ENCODE measurements at regions not wholly inside any gene's neighbourhood (a gene's known extent, or its start where the extent isn't known, plus 50 kb on each side); places are given as distances from the start of the nearest gene placed in this dataset.

DNA sequence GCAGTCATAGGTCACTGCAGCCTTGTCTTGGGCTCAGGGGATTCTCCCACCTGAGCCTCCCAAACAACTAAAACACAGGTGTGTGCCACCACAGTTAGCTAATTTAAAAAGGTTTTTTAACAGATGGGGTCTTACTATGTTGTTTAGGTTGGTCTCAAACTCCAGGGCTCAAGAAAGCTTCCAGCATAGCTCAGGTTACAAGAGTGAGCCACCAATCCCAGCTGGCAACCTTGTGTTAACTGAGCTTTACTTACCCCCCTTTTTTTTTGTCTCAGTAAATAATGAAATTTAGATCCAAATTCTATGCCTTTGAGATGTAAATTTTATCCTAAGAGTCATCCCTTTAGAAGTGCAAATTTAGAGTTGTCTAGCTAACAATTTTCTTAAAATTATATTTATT, 103.9 kb upstream of the OLFM3 start:
- no peak for DNase-seq (ENCODE audit: insufficient read length, low spot score, missing footprints)
- H4K20me1 ChIP-seq (ENCODE audit: insufficient read depth, low read length), result no peaks in the 10 kb centered on the region
- H3K4me1 ChIP-seq (ENCODE audit: insufficient read depth, low read length), result no peaks in the 10 kb centered on the region
- H3K4me2 ChIP-seq (ENCODE audit: insufficient read depth, low read length), result no peak overlapping the region
- H3K36me3 ChIP-seq (ENCODE audit: insufficient read depth, low read length), result no peaks in the 10 kb centered on the region
- H3K27me3 ChIP-seq (ENCODE audit: insufficient read depth, low read length), result no peaks in the 10 kb centered on the region
- H2AFZ ChIP-seq (ENCODE audit: low read length), result no peak overlapping the region
- H3K27ac ChIP-seq (ENCODE audit: low read depth, low read length), result no peak overlapping the region
- no peaks in the 10 kb centered on the region for H3K9me3 ChIP-seq (ENCODE audit: low read depth, low read length)
- H3K4me3 ChIP-seq (ENCODE audit: insufficient read depth, low read length), result no peak overlapping the region
- H3K79me2 ChIP-seq (ENCODE audit: insufficient read depth, low read length), result no peaks in the 10 kb centered on the region
- TF ChIP-seq, protein P1, sequence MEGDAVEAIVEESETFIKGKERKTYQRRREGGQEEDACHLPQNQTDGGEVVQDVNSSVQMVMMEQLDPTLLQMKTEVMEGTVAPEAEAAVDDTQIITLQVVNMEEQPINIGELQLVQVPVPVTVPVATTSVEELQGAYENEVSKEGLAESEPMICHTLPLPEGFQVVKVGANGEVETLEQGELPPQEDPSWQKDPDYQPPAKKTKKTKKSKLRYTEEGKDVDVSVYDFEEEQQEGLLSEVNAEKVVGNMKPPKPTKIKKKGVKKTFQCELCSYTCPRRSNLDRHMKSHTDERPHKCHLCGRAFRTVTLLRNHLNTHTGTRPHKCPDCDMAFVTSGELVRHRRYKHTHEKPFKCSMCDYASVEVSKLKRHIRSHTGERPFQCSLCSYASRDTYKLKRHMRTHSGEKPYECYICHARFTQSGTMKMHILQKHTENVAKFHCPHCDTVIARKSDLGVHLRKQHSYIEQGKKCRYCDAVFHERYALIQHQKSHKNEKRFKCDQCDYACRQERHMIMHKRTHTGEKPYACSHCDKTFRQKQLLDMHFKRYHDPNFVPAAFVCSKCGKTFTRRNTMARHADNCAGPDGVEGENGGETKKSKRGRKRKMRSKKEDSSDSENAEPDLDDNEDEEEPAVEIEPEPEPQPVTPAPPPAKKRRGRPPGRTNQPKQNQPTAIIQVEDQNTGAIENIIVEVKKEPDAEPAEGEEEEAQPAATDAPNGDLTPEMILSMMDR (IDR thresholded peaks at IDR 0.05; ENCODE audit: extremely low read depth, low read depth, low read length), result no peak

DNA sequence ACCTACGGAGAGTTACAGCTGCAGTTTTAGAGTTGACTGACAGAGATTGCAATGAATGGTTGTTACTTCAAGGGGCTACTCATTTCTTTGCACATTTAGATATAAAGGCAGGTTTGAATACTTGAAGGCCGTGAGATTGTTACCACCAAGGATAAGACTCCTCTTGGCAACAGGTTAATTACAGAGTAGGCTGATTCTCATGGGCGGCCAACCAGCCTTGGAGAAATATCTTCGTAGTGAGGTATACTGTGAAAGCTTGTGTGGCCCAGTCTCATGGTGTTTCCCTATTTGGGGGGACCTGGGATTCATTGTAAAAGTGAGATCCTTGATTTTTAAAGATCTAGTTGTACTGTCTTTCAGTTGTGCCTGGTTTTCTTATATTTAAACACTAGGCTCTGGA, 103.2 kb upstream of the OLFM3 start:
- Histone ChIP-seq H3K4me1 (ENCODE audit: insufficient read depth, low read length) (no peaks in the 10 kb centered on the region), H3K36me3 (ENCODE audit: insufficient read depth, low read length) (no peaks in the 10 kb centered on the region), H3K27ac (ENCODE audit: low read depth, low read length) (no peak overlapping the region), H4K20me1 (ENCODE audit: insufficient read depth, low read length) (no peaks in the 10 kb centered on the region), H3K4me2 (ENCODE audit: insufficient read depth, low read length) (no peak overlapping the region), H3K4me3 (ENCODE audit: insufficient read depth, low read length) (no peak overlapping the region), H3K79me2 (ENCODE audit: insufficient read depth, low read length) (no peaks in the 10 kb centered on the region), H3K27me3 (ENCODE audit: insufficient read depth, low read length) (no peaks in the 10 kb centered on the region), H3K9me3 (ENCODE audit: low read depth, low read length) (no peaks in the 10 kb centered on the region), H2AFZ (ENCODE audit: low read length) (no peak overlapping the region)
- DNase-seq (ENCODE audit: insufficient read length, low spot score, missing footprints), result no peak
- TF ChIP-seq, protein P1 (IDR thresholded peaks at IDR 0.05; ENCODE audit: extremely low read depth, low read depth, low read length), result no peak

DNA sequence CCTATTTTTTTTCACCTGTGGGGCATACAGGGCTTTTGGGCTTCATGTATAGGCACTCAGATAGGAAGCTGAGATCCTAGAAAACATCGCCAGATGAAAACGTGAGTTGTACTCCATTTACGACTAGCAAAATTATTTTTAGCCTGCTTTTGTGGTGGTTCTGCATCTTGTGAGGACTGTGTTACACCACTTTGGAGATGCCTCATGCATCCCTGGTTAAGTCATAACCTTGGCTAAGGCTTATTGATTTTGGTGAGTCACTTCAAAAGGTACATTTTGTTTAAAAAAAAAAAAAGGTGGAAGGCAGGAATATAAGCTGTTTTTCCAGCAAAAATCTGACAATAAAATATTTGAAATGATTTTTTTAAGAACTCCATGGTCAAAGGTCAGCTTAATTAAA, 101.8 kb upstream of the OLFM3 start:
- H3K9me3 ChIP-seq (ENCODE audit: low read depth, low read length), result no peaks in the 10 kb centered on the region
- no peak overlapping the region for H2AFZ ChIP-seq (ENCODE audit: low read length)
- no peak overlapping the region for H3K27ac ChIP-seq (ENCODE audit: low read depth, low read length)
- no peaks in the 10 kb centered on the region for H3K79me2 ChIP-seq (ENCODE audit: insufficient read depth, low read length)
- no peaks in the 10 kb centered on the region for H4K20me1 ChIP-seq (ENCODE audit: insufficient read depth, low read length)
- no peak overlapping the region for H3K4me2 ChIP-seq (ENCODE audit: insufficient read depth, low read length)
- no peaks in the 10 kb centered on the region for H3K4me1 ChIP-seq (ENCODE audit: insufficient read depth, low read length)
- no peaks in the 10 kb centered on the region for H3K36me3 ChIP-seq (ENCODE audit: insufficient read depth, low read length)
- TF ChIP-seq, protein P1 (IDR thresholded peaks at IDR 0.05; ENCODE audit: extremely low read depth, low read depth, low read length), result no peak
- H3K4me3 ChIP-seq (ENCODE audit: insufficient read depth, low read length), result no peak overlapping the region
- H3K27me3 ChIP-seq (ENCODE audit: insufficient read depth, low read length), result no peaks in the 10 kb centered on the region
- DNase-seq (ENCODE audit: insufficient read length, low spot score, missing footprints), result no peak

DNA sequence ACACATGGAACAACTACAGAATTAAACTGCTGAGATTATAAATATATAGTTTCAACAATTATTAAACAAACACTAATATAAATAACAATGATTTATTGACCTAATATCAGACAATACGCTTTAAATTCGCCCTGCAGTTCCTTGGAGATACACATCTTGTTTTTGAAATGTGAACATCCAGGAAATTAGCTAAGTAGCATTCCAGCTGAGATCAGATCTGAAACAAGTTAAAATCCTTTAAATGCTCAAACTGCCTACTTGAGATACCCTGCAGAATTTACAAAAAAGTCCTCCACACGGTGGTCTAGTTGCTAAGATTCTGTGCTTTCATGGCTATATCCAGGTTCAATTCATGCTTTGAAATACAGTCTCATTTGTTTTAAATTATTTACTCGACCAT, 101.4 kb upstream of the OLFM3 start:
- H3K36me3 ChIP-seq (ENCODE audit: insufficient read depth, low read length), result no peaks in the 10 kb centered on the region
- H3K4me1 ChIP-seq (ENCODE audit: insufficient read depth, low read length), result no peaks in the 10 kb centered on the region
- H2AFZ ChIP-seq (ENCODE audit: low read length), result no peak overlapping the region
- no peaks in the 10 kb centered on the region for H3K9me3 ChIP-seq (ENCODE audit: low read depth, low read length)
- no peak overlapping the region for H3K27ac ChIP-seq (ENCODE audit: low read depth, low read length)
- no peak for DNase-seq (ENCODE audit: insufficient read length, low spot score, missing footprints)
- TF ChIP-seq, protein P1 (IDR thresholded peaks at IDR 0.05; ENCODE audit: extremely low read depth, low read depth, low read length), result no peak
- no peaks in the 10 kb centered on the region for H4K20me1 ChIP-seq (ENCODE audit: insufficient read depth, low read length)
- H3K4me2 ChIP-seq (ENCODE audit: insufficient read depth, low read length), result no peak overlapping the region
- no peaks in the 10 kb centered on the region for H3K27me3 ChIP-seq (ENCODE audit: insufficient read depth, low read length)
- H3K79me2 ChIP-seq (ENCODE audit: insufficient read depth, low read length), result no peaks in the 10 kb centered on the region
- H3K4me3 ChIP-seq (ENCODE audit: insufficient read depth, low read length), result no peak overlapping the region
